ENCODE measurements at regions not wholly inside any gene's neighbourhood (a gene's known extent, or its start where the extent isn't known, plus 50 kb on each side); places are given as distances from the start of the nearest gene placed in this dataset.

GRCh38 chr5:88049737-88050136, 218.9 kb downstream of the TMEM161B start:
- no peak overlapping the region for H3K27ac ChIP-seq (ENCODE audit: low read length)
- Mint-ChIP-seq H3K36me3 (no peaks in the 10 kb centered on the region), H3K4me3 (no peak overlapping the region), H3K4me1 (no peaks in the 10 kb centered on the region), H3K27me3 (peaks cover 3 to 5% of the 10 kb centered on the region in 2 donors), H3K27ac (no peak overlapping the region), H3K9me3 (peaks cover 0 to 2% (median 0%) of the 10 kb centered on the region in 3 donors)
- no peaks in the 10 kb centered on the region for H3K4me1 ChIP-seq (ENCODE audit: control insufficient read depth in 1 of 2, extremely low read depth in 1 of 2, insufficient read depth in 2 of 2, low read length in 2 of 2)
- no peaks in the 10 kb centered on the region for H3K36me3 ChIP-seq (ENCODE audit: control insufficient read depth in 2 of 2, extremely low read depth in 1 of 2, insufficient read depth in 1 of 2, low read length in 1 of 2)
- H3K9me3 ChIP-seq = no peaks in the 10 kb centered on the region
- no peak overlapping the region for H3K4me3 ChIP-seq (ENCODE audit: control insufficient read depth in 1 of 2, extremely low read depth in 1 of 2, low read length in 1 of 2)
- H3K27me3 ChIP-seq (replicated peaks in 1 of 2; ENCODE audit: control insufficient read depth in 2 of 2, extremely low read depth in 1 of 2, insufficient read depth in 2 of 2, low read length in 1 of 2) = no peaks in the 10 kb centered on the region
- ChIA-PET POLR2A (no interaction called here), CTCF (no interaction called here)
- no CpG with 5 or more reads among the region's 4 CpGs for WGBS (ENCODE audit: insufficient coverage)
- ATAC-seq (replicated peaks in 1 of 4) = no peak
- no peak for DNase-seq

- no peak for DNase-seq
- H3K27me3 Mint-ChIP-seq = peaks cover 3 to 5% of the 10 kb centered on the region in 2 donors
- no peak overlapping the region for H3K27ac Mint-ChIP-seq
- H3K27ac ChIP-seq (ENCODE audit: low read length) = no peak overlapping the region
- H3K4me3 Mint-ChIP-seq = no peak overlapping the region
- no peaks in the 10 kb centered on the region for H3K36me3 Mint-ChIP-seq
- ChIA-PET CTCF (no interaction called here), POLR2A (no interaction called here)
- no peaks in the 10 kb centered on the region for H3K4me1 ChIP-seq (ENCODE audit: control insufficient read depth in 1 of 2, extremely low read depth in 1 of 2, insufficient read depth in 2 of 2, low read length in 2 of 2)
- no peaks in the 10 kb centered on the region for H3K27me3 ChIP-seq (replicated peaks in 1 of 2; ENCODE audit: control insufficient read depth in 2 of 2, extremely low read depth in 1 of 2, insufficient read depth in 2 of 2, low read length in 1 of 2)
- WGBS (ENCODE audit: insufficient coverage) = no CpG with 5 or more reads among the region's 3 CpGs
- H3K36me3 ChIP-seq (ENCODE audit: control insufficient read depth in 2 of 2, extremely low read depth in 1 of 2, insufficient read depth in 1 of 2, low read length in 1 of 2) = no peaks in the 10 kb centered on the region
- no peaks in the 10 kb centered on the region for H3K4me1 Mint-ChIP-seq
- H3K9me3 ChIP-seq = no peaks in the 10 kb centered on the region
- no peaks in the 10 kb centered on the region for H3K9me3 Mint-ChIP-seq
- no peak overlapping the region for H3K4me3 ChIP-seq (ENCODE audit: control insufficient read depth in 1 of 2, extremely low read depth in 1 of 2, low read length in 1 of 2)
- no peak for ATAC-seq (replicated peaks in 1 of 4)
Observed at GRCh38 chr5:88049156-88049555, 219.5 kb downstream of the TMEM161B start.

GRCh38 chr5:88045931-88046461, 222.6 kb downstream of the TMEM161B start:
- Mint-ChIP-seq H3K4me1 (no peaks in the 10 kb centered on the region), H3K36me3 (no peaks in the 10 kb centered on the region), H3K27me3 (no peaks in the 10 kb centered on the region), H3K27ac (no peak overlapping the region), H3K9me3 (no peaks in the 10 kb centered on the region), H3K4me3 (no peak overlapping the region)
- H3K27me3 ChIP-seq (replicated peaks in 1 of 2; ENCODE audit: control insufficient read depth in 2 of 2, extremely low read depth in 1 of 2, insufficient read depth in 2 of 2, low read length in 1 of 2) = no peaks in the 10 kb centered on the region
- ATAC-seq (replicated peaks in 1 of 4) = no peak
- DNase-seq = no peak
- no peak overlapping the region for H3K4me3 ChIP-seq (ENCODE audit: control insufficient read depth in 1 of 2, extremely low read depth in 1 of 2, low read length in 1 of 2)
- no peaks in the 10 kb centered on the region for H3K4me1 ChIP-seq (ENCODE audit: control insufficient read depth in 1 of 2, extremely low read depth in 1 of 2, insufficient read depth in 2 of 2, low read length in 2 of 2)
- no CpG with 5 or more reads among the region's 4 CpGs for WGBS (ENCODE audit: insufficient coverage)
- H3K36me3 ChIP-seq (ENCODE audit: control insufficient read depth in 2 of 2, extremely low read depth in 1 of 2, insufficient read depth in 1 of 2, low read length in 1 of 2) = no peaks in the 10 kb centered on the region
- CTCF ChIA-PET = no interaction called here
- POLR2A ChIA-PET = no interaction called here
- H3K9me3 ChIP-seq = no peaks in the 10 kb centered on the region
- H3K27ac ChIP-seq (ENCODE audit: low read length) = no peak overlapping the region

- Mint-ChIP-seq H3K27me3 (no peaks in the 10 kb centered on the region), H3K9me3 (peaks cover 0 to 1% (median 0%) of the 10 kb centered on the region in 3 donors), H3K36me3 (no peaks in the 10 kb centered on the region), H3K4me1 (no peaks in the 10 kb centered on the region), H3K27ac (no peak overlapping the region), H3K4me3 (no peak overlapping the region)
- H3K9me3 ChIP-seq = no peaks in the 10 kb centered on the region
- no peaks in the 10 kb centered on the region for H3K36me3 ChIP-seq (ENCODE audit: control insufficient read depth in 2 of 2, extremely low read depth in 1 of 2, insufficient read depth in 1 of 2, low read length in 1 of 2)
- no peak overlapping the region for H3K4me3 ChIP-seq (ENCODE audit: control insufficient read depth in 1 of 2, extremely low read depth in 1 of 2, low read length in 1 of 2)
- no peak overlapping the region for H3K27ac ChIP-seq (ENCODE audit: low read length)
- no peaks in the 10 kb centered on the region for H3K4me1 ChIP-seq (ENCODE audit: control insufficient read depth in 1 of 2, extremely low read depth in 1 of 2, insufficient read depth in 2 of 2, low read length in 2 of 2)
- DNase-seq (no peak), ATAC-seq (replicated peaks in 1 of 4) (no peak)
- POLR2A ChIA-PET = no interaction called here
- no peaks in the 10 kb centered on the region for H3K27me3 ChIP-seq (replicated peaks in 1 of 2; ENCODE audit: control insufficient read depth in 2 of 2, extremely low read depth in 1 of 2, insufficient read depth in 2 of 2, low read length in 1 of 2)
- WGBS (ENCODE audit: insufficient coverage) = no CpG with 5 or more reads among the region's 1 CpG
- CTCF ChIA-PET = no interaction called here
Observed at GRCh38 chr5:88045165-88045564, 223.5 kb downstream of the TMEM161B start.

- peaks cover 0 to 1% of the 10 kb centered on the region in 2 donors for H3K27me3 Mint-ChIP-seq
- peaks cover 0 to 7% (median 4%) of the 10 kb centered on the region in 3 donors for H3K9me3 Mint-ChIP-seq
Observed at GRCh38 chr5:88034520-88034919, 234.1 kb downstream of the TMEM161B start.

GRCh38 chr5:88033191-88033590, 235.5 kb downstream of the TMEM161B start:
- DNase-seq = no peak
- H3K27ac ChIP-seq (ENCODE audit: low read length) = no peak overlapping the region
- H3K27me3 ChIP-seq (replicated peaks in 1 of 2; ENCODE audit: control insufficient read depth in 2 of 2, extremely low read depth in 1 of 2, insufficient read depth in 2 of 2, low read length in 1 of 2) = no peaks in the 10 kb centered on the region
- Mint-ChIP-seq H3K4me3 (no peak overlapping the region), H3K27ac (no peak overlapping the region), H3K9me3 (peaks cover 0 to 4% (median 0%) of the 10 kb centered on the region in 3 donors), H3K27me3 (peaks cover 0 to 1% of the 10 kb centered on the region in 2 donors), H3K4me1 (no peaks in the 10 kb centered on the region), H3K36me3 (no peaks in the 10 kb centered on the region)
- no peaks in the 10 kb centered on the region for H3K4me1 ChIP-seq (ENCODE audit: control insufficient read depth in 1 of 2, extremely low read depth in 1 of 2, insufficient read depth in 2 of 2, low read length in 2 of 2)
- ATAC-seq (replicated peaks in 1 of 4) = no peak
- no peak overlapping the region for H3K4me3 ChIP-seq (ENCODE audit: control insufficient read depth in 1 of 2, extremely low read depth in 1 of 2, low read length in 1 of 2)
- no CpG with 5 or more reads among the region's 2 CpGs for WGBS (ENCODE audit: insufficient coverage)
- ChIA-PET CTCF (no interaction called here), POLR2A (no interaction called here)
- no peaks in the 10 kb centered on the region for H3K9me3 ChIP-seq
- H3K36me3 ChIP-seq (ENCODE audit: control insufficient read depth in 2 of 2, extremely low read depth in 1 of 2, insufficient read depth in 1 of 2, low read length in 1 of 2) = no peaks in the 10 kb centered on the region

More at GRCh38 chr5:88034520-88034919, 234.1 kb downstream of the TMEM161B start:
- no peak overlapping the region for H3K4me3 ChIP-seq (ENCODE audit: control insufficient read depth in 1 of 2, extremely low read depth in 1 of 2, low read length in 1 of 2)
- no CpG with 5 or more reads among the region's 1 CpG for WGBS (ENCODE audit: insufficient coverage)
- DNase-seq (no peak), ATAC-seq (replicated peaks in 1 of 4) (no peak)
- H3K36me3 ChIP-seq (ENCODE audit: control insufficient read depth in 2 of 2, extremely low read depth in 1 of 2, insufficient read depth in 1 of 2, low read length in 1 of 2) = no peaks in the 10 kb centered on the region
- POLR2A ChIA-PET = no interaction called here
- no peak overlapping the region for H3K27ac Mint-ChIP-seq
- no peak overlapping the region for H3K4me3 Mint-ChIP-seq
- H3K36me3 Mint-ChIP-seq = no peaks in the 10 kb centered on the region
- H3K4me1 ChIP-seq (ENCODE audit: control insufficient read depth in 1 of 2, extremely low read depth in 1 of 2, insufficient read depth in 2 of 2, low read length in 2 of 2) = no peaks in the 10 kb centered on the region
- H3K4me1 Mint-ChIP-seq = no peaks in the 10 kb centered on the region
- no peaks in the 10 kb centered on the region for H3K27me3 ChIP-seq (replicated peaks in 1 of 2; ENCODE audit: control insufficient read depth in 2 of 2, extremely low read depth in 1 of 2, insufficient read depth in 2 of 2, low read length in 1 of 2)
- H3K27ac ChIP-seq (ENCODE audit: low read length) = no peak overlapping the region
- CTCF ChIA-PET = no interaction called here
- H3K9me3 ChIP-seq = no peaks in the 10 kb centered on the region

- DNase-seq = no peak
- POLR2A ChIA-PET = no interaction called here
- H3K4me1 Mint-ChIP-seq = no peaks in the 10 kb centered on the region
Observed at GRCh38 chr5:88029011-88029410, 239.6 kb downstream of the TMEM161B start.

More at GRCh38 chr5:88029011-88029410, 239.6 kb downstream of the TMEM161B start:
- H3K27me3 ChIP-seq (replicated peaks in 1 of 2; ENCODE audit: control insufficient read depth in 2 of 2, extremely low read depth in 1 of 2, insufficient read depth in 2 of 2, low read length in 1 of 2) = no peaks in the 10 kb centered on the region
- peaks cover 0 to 3% (median 0%) of the 10 kb centered on the region in 3 donors for H3K9me3 Mint-ChIP-seq
- no peak overlapping the region for H3K27ac Mint-ChIP-seq
- no peak overlapping the region for H3K4me3 ChIP-seq (ENCODE audit: control insufficient read depth in 1 of 2, extremely low read depth in 1 of 2, low read length in 1 of 2)
- H3K36me3 ChIP-seq (ENCODE audit: control insufficient read depth in 2 of 2, extremely low read depth in 1 of 2, insufficient read depth in 1 of 2, low read length in 1 of 2) = no peaks in the 10 kb centered on the region
- no CpG with 5 or more reads among the region's 2 CpGs for WGBS (ENCODE audit: insufficient coverage)
- H3K4me1 ChIP-seq (ENCODE audit: control insufficient read depth in 1 of 2, extremely low read depth in 1 of 2, insufficient read depth in 2 of 2, low read length in 2 of 2) = no peaks in the 10 kb centered on the region
- ATAC-seq (replicated peaks in 1 of 4) = no peak
- peaks cover 0 to 1% of the 10 kb centered on the region in 2 donors for H3K27me3 Mint-ChIP-seq
- no peaks in the 10 kb centered on the region for H3K9me3 ChIP-seq
- CTCF ChIA-PET = interaction anchor here in 1 of 2 donors (0.7 kb wide), 1 partner anchor 1243 kb away, joined by 3 read pairs; no protein-coding TSS in a partner anchor
- no peak overlapping the region for H3K27ac ChIP-seq (ENCODE audit: low read length)
- no peaks in the 10 kb centered on the region for H3K36me3 Mint-ChIP-seq
- no peak overlapping the region for H3K4me3 Mint-ChIP-seq
